BLaER1 treated with 17β-estradiol and CSF1 and Interleukin-3, amounts not matched to agents 10 nM and 100 nM (cell line): ENCODE measurements at regions not wholly inside any gene's neighbourhood (a gene's known extent, or its start where the extent isn't known, plus 50 kb on each side); places are given as distances from the start of the nearest gene placed in this dataset.

ENCODE experiments used
- H3K27ac ChIP-seq, 11 experiments: shearing (Covaris generic); formaldehyde crosslinking; 2 replicates each; pipeline ENCODE4 v1.8.1; 2022
- H3K27me3 ChIP-seq, 11 experiments: shearing (Covaris generic); formaldehyde crosslinking; 2 replicates each; pipeline ENCODE4 v1.8.1; 2022
- H3K36me3 ChIP-seq, 11 experiments: shearing (Covaris generic); formaldehyde crosslinking; 2 replicates each; pipeline ENCODE4 v1.8.1; 2022
- H3K4me1 ChIP-seq, 10 experiments: shearing (Covaris generic); formaldehyde crosslinking; 2 replicates each; pipeline ENCODE4 v1.8.1; 2022
- H3K4me2 ChIP-seq, 11 experiments: shearing (Covaris generic); formaldehyde crosslinking; 2 replicates each; pipeline ENCODE4 v1.8.1; 2022
- H3K4me3 ChIP-seq, 10 experiments: shearing (Covaris generic); formaldehyde crosslinking; 2 replicates each; pipeline ENCODE4 v1.8.1; 2022
- H3K9ac ChIP-seq, 11 experiments: shearing (Covaris generic); formaldehyde crosslinking; 2 replicates each; pipeline ENCODE4 v1.8.1; 2022
- H3K9me3 ChIP-seq, 11 experiments: shearing (Covaris generic); formaldehyde crosslinking; replicated peaks in 1 of 11; 2 replicates each; pipeline ENCODE4 v1.8.1; 2022
- H4K20me1 ChIP-seq, 11 experiments: shearing (Covaris generic); formaldehyde crosslinking; 2 replicates each; pipeline ENCODE4 v1.8.1; 2022
- Cebpa-rat ChIP-seq, 11 experiments: shearing (Covaris generic); IDR thresholded peaks; 2 replicates each; pipeline ENCODE4 v1.8.1; 2022

GRCh38 chr4:3847211-3847940, 81.2 kb downstream of the ADRA2C start:
- H3K4me3 ChIP-seq = no peak overlapping the region
- peaks cover 0 to 38% (median 22%) of the 10 kb centered on the region in 10 experiments; a peak in 15 of 20 replicates for H3K4me1 ChIP-seq
- no peaks in the 10 kb centered on the region for H3K27me3 ChIP-seq
- no peaks in the 10 kb centered on the region for H3K36me3 ChIP-seq
- no peak for TF ChIP-seq Cebpa-rat (IDR thresholded peaks at IDR 0.05)
- H3K9ac ChIP-seq = no peak overlapping the region
- H3K9me3 ChIP-seq = peaks cover 30 to 55% (median 44%) of the 10 kb centered on the region in 11 experiments
- H3K27ac ChIP-seq = no peak overlapping the region
- H3K4me2 ChIP-seq = no peak overlapping the region
- no peaks in the 10 kb centered on the region for H4K20me1 ChIP-seq

GRCh38 chr4:3848323-3848722, 82.1 kb downstream of the ADRA2C start:
- H3K27me3 ChIP-seq = no peaks in the 10 kb centered on the region
- TF ChIP-seq Cebpa-rat (IDR thresholded peaks at IDR 0.05) = no peak
- H4K20me1 ChIP-seq = no peaks in the 10 kb centered on the region
- H3K4me1 ChIP-seq = peaks cover 0 to 45% (median 22%) of the 10 kb centered on the region in 10 experiments; a peak in 15 of 20 replicates
- no peak overlapping the region for H3K27ac ChIP-seq
- no peaks in the 10 kb centered on the region for H3K36me3 ChIP-seq
- H3K4me2 ChIP-seq = no peak overlapping the region
- H3K9ac ChIP-seq = no peak overlapping the region
- no peak overlapping the region for H3K4me3 ChIP-seq
- H3K9me3 ChIP-seq = peaks cover 30 to 55% (median 44%) of the 10 kb centered on the region in 11 experiments

GRCh38 chr4:3849140-3849539, 83.0 kb downstream of the ADRA2C start:
- Histone ChIP-seq H3K27ac (no peak overlapping the region), H3K4me3 (no peak overlapping the region), H3K9me3 (peaks cover 30 to 55% (median 44%) of the 10 kb centered on the region in 11 experiments), H3K4me2 (no peak overlapping the region), H3K4me1 (peaks cover 0 to 49% (median 23%) of the 10 kb centered on the region in 10 experiments; a peak in 15 of 20 replicates), H3K36me3 (no peaks in the 10 kb centered on the region), H3K9ac (no peak overlapping the region), H3K27me3 (no peaks in the 10 kb centered on the region), H4K20me1 (no peaks in the 10 kb centered on the region)
- no peak for TF ChIP-seq Cebpa-rat (IDR thresholded peaks at IDR 0.05)

GRCh38 chr4:3850128-3850527, 83.9 kb downstream of the ADRA2C start:
- Histone ChIP-seq H4K20me1 (no peaks in the 10 kb centered on the region; a peak in 1 of 22 replicates), H3K36me3 (no peaks in the 10 kb centered on the region), H3K27me3 (no peaks in the 10 kb centered on the region), H3K9me3 (peaks cover 30 to 53% (median 44%) of the 10 kb centered on the region in 11 experiments), H3K4me1 (peaks cover 0 to 54% (median 26%) of the 10 kb centered on the region in 10 experiments; a peak in 15 of 20 replicates), H3K4me2 (peak overlapping the region in 7 of 11 experiments; percentile 20 to 72 (median 65); a peak in 13 of 22 replicates), H3K9ac (no peak overlapping the region), H3K4me3 (0 out of 20 replicates have a peak overlapping the region, but pooled peaks of 1 of the 10 experiments have one; percentile 32), H3K27ac (peak overlapping the region in 2 of 11 experiments; percentile 14 to 29; a peak in 2 of 22 replicates)
- no peak for TF ChIP-seq Cebpa-rat (IDR thresholded peaks at IDR 0.05)

GRCh38 chr4:3851211-3851610, 85.0 kb downstream of the ADRA2C start:
- H3K27ac ChIP-seq = peak overlapping the region in 1 of 11 experiments; percentile 18; a peak in 1 of 22 replicates

GRCh38 chr4:3851881-3852280, 85.7 kb downstream of the ADRA2C start:
- Histone ChIP-seq H3K4me2 (peak overlapping the region in 8 of 11 experiments; percentile 20 to 72 (median 64); a peak in 14 of 22 replicates), H3K4me3 (no peak overlapping the region), H4K20me1 (peaks cover 0 to 14% (median 0%) of the 10 kb centered on the region in 11 experiments; a peak in 3 of 22 replicates), H3K4me1 (peaks cover 0 to 46% (median 26%) of the 10 kb centered on the region in 10 experiments; a peak in 15 of 20 replicates), H3K9me3 (peaks cover 30 to 41% (median 37%) of the 10 kb centered on the region in 11 experiments), H3K27ac (no peak overlapping the region; a peak in 1 of 22 replicates), H3K36me3 (no peaks in the 10 kb centered on the region), H3K27me3 (no peaks in the 10 kb centered on the region), H3K9ac (no peak overlapping the region)
- TF ChIP-seq Cebpa-rat (IDR thresholded peaks at IDR 0.05) = no peak

More at GRCh38 chr4:3851211-3851610, 85.0 kb downstream of the ADRA2C start:
- TF ChIP-seq Cebpa-rat (IDR thresholded peaks at IDR 0.05) = no peak
- Histone ChIP-seq H3K9me3 (peaks cover 30 to 45% (median 39%) of the 10 kb centered on the region in 11 experiments), H3K9ac (no peak overlapping the region), H3K4me2 (peak overlapping the region in 9 of 11 experiments; percentile 10 to 72 (median 64); a peak in 16 of 22 replicates), H4K20me1 (peaks cover 0 to 7% (median 0%) of the 10 kb centered on the region in 11 experiments; a peak in 2 of 22 replicates), H3K27me3 (no peaks in the 10 kb centered on the region), H3K4me3 (no peak overlapping the region), H3K4me1 (peaks cover 0 to 47% (median 26%) of the 10 kb centered on the region in 10 experiments; a peak in 15 of 20 replicates), H3K36me3 (no peaks in the 10 kb centered on the region)

- Histone ChIP-seq H4K20me1 (peaks cover 0 to 18% (median 0%) of the 10 kb centered on the region in 11 experiments; a peak in 3 of 22 replicates), H3K27me3 (no peaks in the 10 kb centered on the region), H3K4me3 (no peak overlapping the region), H3K4me1 (peaks cover 0 to 46% (median 26%) of the 10 kb centered on the region in 10 experiments; a peak in 15 of 20 replicates), H3K36me3 (no peaks in the 10 kb centered on the region), H3K27ac (no peak overlapping the region), H3K9me3 (peaks cover 30 to 37% (median 33%) of the 10 kb centered on the region in 11 experiments), H3K4me2 (peak overlapping the region in 6 of 11 experiments; percentile 54 to 72 (median 65); a peak in 12 of 22 replicates), H3K9ac (no peak overlapping the region)
- TF ChIP-seq Cebpa-rat (IDR thresholded peaks at IDR 0.05) = no peak
Measured at GRCh38 chr4:3852309-3852708, 86.1 kb downstream of the ADRA2C start.

GRCh38 chr4:3852711-3853110, 86.5 kb downstream of the ADRA2C start:
- no peak for TF ChIP-seq Cebpa-rat (IDR thresholded peaks at IDR 0.05)
- Histone ChIP-seq H3K27me3 (no peaks in the 10 kb centered on the region), H3K9me3 (peaks cover 27 to 33% (median 29%) of the 10 kb centered on the region in 11 experiments), H4K20me1 (peaks cover 0 to 22% (median 0%) of the 10 kb centered on the region in 11 experiments; a peak in 4 of 22 replicates), H3K36me3 (no peaks in the 10 kb centered on the region), H3K4me1 (peaks cover 0 to 46% (median 26%) of the 10 kb centered on the region in 10 experiments; a peak in 15 of 20 replicates), H3K4me3 (no peak overlapping the region), H3K27ac (no peak overlapping the region), H3K4me2 (0 out of 22 replicates have a peak overlapping the region, but pooled peaks of 1 of the 11 experiments have one; percentile 15), H3K9ac (no peak overlapping the region)
